HG02973 (cell line): ENCODE measurements at regions not wholly inside any gene's neighbourhood (a gene's known extent, or its start where the extent isn't known, plus 50 kb on each side); places are given as distances from the start of the nearest gene placed in this dataset.
"Not testable (repeated sequence)": the region's sequence is repeated elsewhere in the genome, so short reads cannot be mapped to it uniquely, and the experiment has no call there.

ENCODE experiments used
- ATAC-seq: cut with Tn5 transposase; IDR thresholded peaks from one replicate; pipeline ENCODE4 v1.9.1; 2021; ENCODE audit warnings: moderate library complexity; ENCODE audit not compliant: unreplicated experiment

GRCh38 chr10:2076528-2076927 is 339.2 kb upstream of the ADARB2 start:
- ATAC-seq, result no peak

GRCh38 chr10:2067015-2067414 is 329.7 kb upstream of the ADARB2 start:
- no peak for ATAC-seq

- no peak for ATAC-seq
Observed at GRCh38 chr10:2054728-2055127, 317.4 kb upstream of the ADARB2 start.

GRCh38 chr10:2053805-2054204 is 316.5 kb upstream of the ADARB2 start:
- ATAC-seq, result no peak

GRCh38 chr10:2051108-2051507 is 313.8 kb upstream of the ADARB2 start:
- ATAC-seq, result no peak

GRCh38 chr10:2049560-2049959 is 312.2 kb upstream of the ADARB2 start:
- ATAC-seq, result no peak

GRCh38 chr10:2048337-2048973 is 311.1 kb upstream of the ADARB2 start:
- ATAC-seq, result no peak

GRCh38 chr10:2047679-2048078 is 310.4 kb upstream of the ADARB2 start:
- ATAC-seq, result no peak

- no peak for ATAC-seq
Observed at GRCh38 chr10:2043379-2043778, 306.1 kb upstream of the ADARB2 start.

- no peak for ATAC-seq
Observed at GRCh38 chr10:2038036-2038435, 300.7 kb upstream of the ADARB2 start.

GRCh38 chr10:2037246-2037645 is 299.9 kb upstream of the ADARB2 start:
- no peak for ATAC-seq

- no peak for ATAC-seq
Observed at GRCh38 chr10:2036209-2036608, 298.9 kb upstream of the ADARB2 start.

- no peak for ATAC-seq
Observed at GRCh38 chr10:2030046-2030445, 292.7 kb upstream of the ADARB2 start.

GRCh38 chr10:2026936-2027335 is 289.6 kb upstream of the ADARB2 start:
- no peak for ATAC-seq

GRCh38 chr10:2024750-2025149 is 287.4 kb upstream of the ADARB2 start:
- ATAC-seq, result not testable (repeated sequence)

- ATAC-seq, result no peak
Observed at GRCh38 chr10:2023687-2024086, 286.4 kb upstream of the ADARB2 start.

- ATAC-seq, result no peak
Observed at GRCh38 chr10:2022401-2022800, 285.1 kb upstream of the ADARB2 start.

GRCh38 chr10:2020836-2021235 is 283.5 kb upstream of the ADARB2 start:
- no peak for ATAC-seq

GRCh38 chr10:2019803-2020202 is 282.5 kb upstream of the ADARB2 start:
- ATAC-seq, result no peak

GRCh38 chr10:2019281-2019680 is 282.0 kb upstream of the ADARB2 start:
- ATAC-seq, result no peak

GRCh38 chr10:2014541-2014940 is 277.2 kb upstream of the ADARB2 start:
- ATAC-seq, result no peak

GRCh38 chr10:2012209-2012608 is 274.9 kb upstream of the ADARB2 start:
- no peak for ATAC-seq

- ATAC-seq, result no peak
Observed at GRCh38 chr10:2011106-2011716, 273.9 kb upstream of the ADARB2 start.
